Progenitor cell of endocrine pancreas (in vitro differentiated cells): ENCODE measurements at regions not wholly inside any gene's neighbourhood (a gene's known extent, or its start where the extent isn't known, plus 50 kb on each side); places are given as distances from the start of the nearest gene placed in this dataset.
A peak's percentile ranks its signal among the peaks of the same experiment; 100 is the strongest.
"Not testable (repeated sequence)": the region's sequence is repeated elsewhere in the genome, so short reads cannot be mapped to it uniquely, and the experiment has no call there.

Experiments used
- DNase-seq: peaks from one replicate; pipeline ENCODE4 v3.0.0; 2021; ENCODE audit warnings: low spot score; ENCODE audit not compliant: unreplicated experiment
- H3K27ac Mint-ChIP-seq: 2 replicates; pipeline ENCODE4 v1.8.0; 2021; ENCODE audit warnings: mild to moderate bottlenecking, moderate library complexity, mixed read lengths
- H3K27me3 Mint-ChIP-seq: 2 replicates; pipeline ENCODE4 v1.8.0; 2021; ENCODE audit warnings: mixed read lengths
- H3K36me3 Mint-ChIP-seq: 2 replicates; pipeline ENCODE4 v1.8.0; 2022; ENCODE audit warnings: mixed read lengths; ENCODE audit not compliant: insufficient read depth
- H3K4me1 Mint-ChIP-seq: 2 replicates; pipeline ENCODE4 v1.8.0; 2021; ENCODE audit warnings: low read depth, mixed read lengths
- H3K4me3 Mint-ChIP-seq: 2 replicates; pipeline ENCODE4 v1.8.0; 2021; ENCODE audit warnings: low read depth, mild to moderate bottlenecking, moderate library complexity, mixed read lengths
- H3K9me3 Mint-ChIP-seq: 2 replicates; pipeline ENCODE4 v1.8.0; 2021; ENCODE audit warnings: low read depth, mixed read lengths
- TF ChIP-seq, protein P1 (sequence below): fragments of 200-600 bp; sonication (generic); IDR thresholded peaks from one replicate; pipeline ENCODE4 v1.5.0; 2021; ENCODE audit warnings: antibody characterized with exemption, mild to moderate bottlenecking; ENCODE audit not compliant: unreplicated experiment

DNA sequence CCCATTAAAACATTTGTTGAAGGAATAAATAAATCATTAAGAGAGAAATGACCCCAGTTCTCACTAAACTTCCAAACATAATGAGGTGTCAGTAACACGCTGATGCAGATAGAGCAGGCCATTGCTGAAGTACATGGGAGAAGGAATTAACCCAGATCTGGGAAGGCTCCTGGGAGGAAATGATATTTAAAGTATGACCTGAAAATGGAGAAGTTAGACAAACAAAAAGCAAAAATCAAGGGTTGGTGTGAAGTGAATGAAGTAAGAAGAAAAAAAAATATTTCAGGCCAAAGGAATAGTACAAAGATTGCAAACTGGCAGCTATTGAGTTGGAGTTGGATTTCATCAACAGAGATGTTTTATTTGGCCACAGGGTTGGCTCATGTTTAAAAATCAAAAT is 71.4 kb downstream of the RGS2 start:
- Mint-ChIP-seq H3K4me1 (no peaks in the 10 kb centered on the region), H3K27me3 (no peaks in the 10 kb centered on the region), H3K4me3 (no peak overlapping the region), H3K27ac (no peak overlapping the region), H3K36me3 (no peaks in the 10 kb centered on the region), H3K9me3 (no peaks in the 10 kb centered on the region)
- TF ChIP-seq, protein P1, sequence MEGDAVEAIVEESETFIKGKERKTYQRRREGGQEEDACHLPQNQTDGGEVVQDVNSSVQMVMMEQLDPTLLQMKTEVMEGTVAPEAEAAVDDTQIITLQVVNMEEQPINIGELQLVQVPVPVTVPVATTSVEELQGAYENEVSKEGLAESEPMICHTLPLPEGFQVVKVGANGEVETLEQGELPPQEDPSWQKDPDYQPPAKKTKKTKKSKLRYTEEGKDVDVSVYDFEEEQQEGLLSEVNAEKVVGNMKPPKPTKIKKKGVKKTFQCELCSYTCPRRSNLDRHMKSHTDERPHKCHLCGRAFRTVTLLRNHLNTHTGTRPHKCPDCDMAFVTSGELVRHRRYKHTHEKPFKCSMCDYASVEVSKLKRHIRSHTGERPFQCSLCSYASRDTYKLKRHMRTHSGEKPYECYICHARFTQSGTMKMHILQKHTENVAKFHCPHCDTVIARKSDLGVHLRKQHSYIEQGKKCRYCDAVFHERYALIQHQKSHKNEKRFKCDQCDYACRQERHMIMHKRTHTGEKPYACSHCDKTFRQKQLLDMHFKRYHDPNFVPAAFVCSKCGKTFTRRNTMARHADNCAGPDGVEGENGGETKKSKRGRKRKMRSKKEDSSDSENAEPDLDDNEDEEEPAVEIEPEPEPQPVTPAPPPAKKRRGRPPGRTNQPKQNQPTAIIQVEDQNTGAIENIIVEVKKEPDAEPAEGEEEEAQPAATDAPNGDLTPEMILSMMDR = no peak
- DNase-seq = no peak

DNA sequence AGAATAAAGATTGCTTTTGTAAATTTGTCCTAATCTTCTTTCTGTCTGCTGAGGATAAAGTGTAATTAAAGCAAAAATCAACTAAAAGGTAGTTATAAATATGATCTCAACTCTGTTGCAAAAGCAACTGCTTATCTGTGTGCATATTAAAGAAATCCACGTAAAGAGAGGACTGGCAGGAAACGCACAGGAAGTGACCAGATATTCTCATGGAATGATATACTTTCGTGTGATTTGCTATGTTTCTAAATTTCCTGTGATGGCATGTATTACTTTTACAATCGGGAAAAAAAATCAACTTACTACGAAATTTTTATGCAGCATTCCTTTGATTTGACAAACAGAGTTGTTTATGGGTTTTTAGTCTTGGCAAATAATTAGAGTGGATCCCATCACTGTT is 75.4 kb downstream of the RGS2 start:
- no peak overlapping the region for H3K4me3 Mint-ChIP-seq
- DNase-seq = no peak
- H3K4me1 Mint-ChIP-seq = no peaks in the 10 kb centered on the region
- peaks cover 3% of the 10 kb centered on the region for H3K27me3 Mint-ChIP-seq
- TF ChIP-seq, protein P1 = no peak
- H3K9me3 Mint-ChIP-seq = peaks cover 3% of the 10 kb centered on the region
- H3K27ac Mint-ChIP-seq = peak overlapping the region; percentile 31
- H3K36me3 Mint-ChIP-seq = no peaks in the 10 kb centered on the region

DNA sequence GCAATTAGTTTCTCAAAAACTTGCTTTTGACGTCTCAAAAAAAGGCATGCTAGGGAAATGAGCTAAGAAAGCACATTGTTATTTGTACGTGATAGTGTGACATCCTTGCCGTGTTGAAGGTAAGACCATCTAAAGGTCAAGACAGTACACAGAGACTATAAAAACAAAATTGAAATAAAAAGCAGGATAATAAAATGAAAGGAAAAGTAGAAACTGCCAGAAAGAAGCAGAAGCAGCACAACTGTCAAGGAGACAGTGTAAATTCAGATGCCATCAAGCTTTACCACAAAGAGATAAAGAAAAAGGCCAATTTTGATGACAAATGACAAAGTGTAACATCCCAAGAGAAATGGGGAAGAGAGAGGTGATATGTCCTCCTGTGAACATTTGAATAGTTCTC is 76.5 kb downstream of the RGS2 start:
- H3K36me3 Mint-ChIP-seq, H3K9me3 Mint-ChIP-seq, DNase-seq, H3K4me1 Mint-ChIP-seq, H3K27ac Mint-ChIP-seq, H3K4me3 Mint-ChIP-seq, H3K27me3 Mint-ChIP-seq: not testable (repeated sequence)

DNA sequence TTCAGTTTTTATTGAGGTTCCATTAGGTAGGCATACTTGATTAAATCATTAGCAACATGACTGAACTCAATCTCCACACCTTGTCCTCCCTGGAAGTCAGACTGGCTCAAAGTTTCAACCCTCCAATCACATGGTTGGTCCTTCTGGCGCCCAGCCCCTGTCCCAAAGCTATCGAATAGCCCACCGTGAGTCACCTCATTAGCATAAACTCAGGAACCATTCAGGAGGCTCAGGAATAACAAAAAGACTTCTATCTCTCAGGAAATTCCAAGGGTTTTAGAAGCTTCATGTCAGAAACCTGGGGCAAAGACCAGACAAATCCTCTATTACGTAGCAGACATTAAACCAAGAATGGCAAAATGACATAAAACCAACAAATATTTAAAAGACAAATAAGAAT is 78.6 kb downstream of the RGS2 start:
- DNase-seq = no peak
- H3K4me3 Mint-ChIP-seq = no peak overlapping the region
- H3K9me3 Mint-ChIP-seq = peaks cover 3% of the 10 kb centered on the region
- TF ChIP-seq, protein P1 = no peak
- no peak overlapping the region for H3K27ac Mint-ChIP-seq
- H3K4me1 Mint-ChIP-seq = no peaks in the 10 kb centered on the region
- H3K36me3 Mint-ChIP-seq = no peaks in the 10 kb centered on the region
- H3K27me3 Mint-ChIP-seq = peaks cover 3% of the 10 kb centered on the region

DNA sequence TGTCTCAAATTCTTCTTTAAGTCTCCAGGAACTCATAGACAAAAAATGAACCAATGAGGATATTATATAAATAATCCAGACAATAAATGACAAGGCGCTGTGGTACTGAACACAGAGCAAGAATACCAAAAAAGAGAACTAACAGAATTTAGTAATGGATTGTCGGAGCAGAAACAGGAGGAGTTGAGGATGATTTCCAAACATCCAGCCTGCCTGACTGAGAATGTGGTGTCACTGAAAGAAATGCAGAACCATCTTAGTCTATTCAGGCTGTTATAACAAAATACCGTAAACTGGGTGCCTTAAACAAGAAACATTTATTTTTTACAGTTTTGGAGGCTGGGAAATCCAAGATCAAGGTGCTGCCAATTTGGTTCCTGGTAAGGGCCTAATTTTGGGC is 79.7 kb downstream of the RGS2 start:
- DNase-seq = no peak
- Mint-ChIP-seq H3K9me3 (peaks cover 3% of the 10 kb centered on the region), H3K4me3 (no peak overlapping the region), H3K36me3 (no peaks in the 10 kb centered on the region), H3K27me3 (peaks cover 10% of the 10 kb centered on the region), H3K4me1 (no peaks in the 10 kb centered on the region), H3K27ac (no peak overlapping the region)
- TF ChIP-seq, protein P1 = no peak

DNA sequence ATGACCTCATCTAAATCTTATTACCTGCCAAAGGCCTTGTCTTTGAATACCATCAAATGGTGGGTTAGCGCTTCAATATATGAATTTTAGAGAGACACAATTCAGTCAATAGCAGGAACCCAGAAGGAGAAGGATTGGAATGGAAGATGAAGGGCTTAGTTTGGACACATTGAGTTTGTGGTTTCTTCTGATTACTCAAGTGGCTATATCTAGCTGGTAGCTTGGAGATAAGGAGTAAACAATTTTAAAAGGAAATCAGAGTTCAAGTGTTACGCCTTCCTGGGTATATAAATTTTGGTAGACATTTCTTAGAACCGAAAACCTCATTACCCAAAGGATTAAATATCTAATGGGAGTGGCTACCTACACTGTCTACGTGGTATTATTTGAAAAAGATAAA is 80.2 kb downstream of the RGS2 start:
- H3K4me3 Mint-ChIP-seq = no peak overlapping the region
- peaks cover 10% of the 10 kb centered on the region for H3K27me3 Mint-ChIP-seq
- H3K9me3 Mint-ChIP-seq = peaks cover 3% of the 10 kb centered on the region
- DNase-seq = no peak
- TF ChIP-seq, protein P1 = no peak
- no peak overlapping the region for H3K27ac Mint-ChIP-seq
- H3K36me3 Mint-ChIP-seq = no peaks in the 10 kb centered on the region
- H3K4me1 Mint-ChIP-seq = no peaks in the 10 kb centered on the region
